A549 (cell line): ENCODE measurements at regions not wholly inside any gene's neighbourhood (a gene's known extent, or its start where the extent isn't known, plus 50 kb on each side); places are given as distances from the start of the nearest gene placed in this dataset.

Experiments
- BCL3 ChIP-seq: fragments of >200 bp; sonication (Bioruptor Twin); formaldehyde crosslinking; IDR thresholded peaks from 3 replicates; pipeline ENCODE4 v1.6.1; 2016
- CTCF ChIP-seq: fragments of >200 bp; sonication (Bioruptor Twin); formaldehyde crosslinking; IDR thresholded peaks from 3 replicates; pipeline ENCODE4 v1.5.1; 2016
- EP300 ChIP-seq, 2 experiments: fragments of >200 bp; sonication (Bioruptor Twin); formaldehyde crosslinking; IDR thresholded peaks; 2 replicates in 1 of 2; 3 replicates in 1 of 2; pipeline ENCODE4 v1.6.1; 2016 to 2017
- POLR2A ChIP-seq: IDR thresholded peaks from 2 replicates; pipeline ENCODE4 v1.6.1; 2012; ENCODE audit warnings: mild to moderate bottlenecking, low read length
- REST ChIP-seq: fragments of 200-600 bp; sonication (generic); IDR thresholded peaks from 2 replicates; pipeline ENCODE4 v1.6.1; 2016; ENCODE audit warnings: antibody characterized with exemption, mild to moderate bottlenecking, moderate library complexity
- SMC3 ChIP-seq: fragments of >200 bp; sonication (Bioruptor Twin); formaldehyde crosslinking; IDR thresholded peaks from 3 replicates; pipeline ENCODE4 v1.6.1; 2018; ENCODE audit warnings: inconsistent platforms
- SREBF2 ChIP-seq: fragments of 450-650 bp; IDR thresholded peaks from 2 replicates; pipeline ENCODE4 v1.6.1; 2014; ENCODE audit warnings: mild to moderate bottlenecking, moderate library complexity

- TF ChIP-seq CTCF (no peak), BCL3 (no peak), REST (no peak), SREBF2 (no peak), EP300 (IDR thresholded peaks at IDR 0.05) (no peak), SMC3 (no peak), POLR2A (no peak)
These were observed 177.0 kb upstream of the SP8 start for GRCh38 chr7:20963556-20964280.
